ENCODE measurements at regions not wholly inside any gene's neighbourhood (a gene's known extent, or its start where the extent isn't known, plus 50 kb on each side); places are given as distances from the start of the nearest gene placed in this dataset.

DNA sequence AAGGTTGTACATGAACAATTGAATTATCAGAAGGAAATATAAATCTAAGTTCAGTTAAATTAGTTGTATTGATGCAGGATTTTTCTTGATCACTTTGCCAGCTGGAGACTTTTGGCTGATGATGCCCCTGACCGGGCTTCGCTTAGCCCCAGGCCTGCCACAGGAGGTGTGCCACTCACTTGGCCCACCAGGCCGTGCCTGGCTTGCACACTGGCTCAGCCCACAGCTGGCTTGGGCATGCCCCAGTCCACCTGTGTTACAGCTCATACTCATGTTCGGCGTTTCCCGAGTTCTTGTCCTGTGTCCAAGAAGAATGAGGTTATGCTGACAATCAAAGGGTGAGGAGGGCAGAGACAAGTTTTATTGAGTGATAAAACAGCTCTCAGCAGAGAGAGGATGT, 773.9 kb upstream of the FANCL start:
- no peaks in the 10 kb centered on the region for H3K79me2 ChIP-seq (ENCODE audit: insufficient read depth)
- H3K9ac ChIP-seq, result no peak overlapping the region
- in situ Hi-C loops (cut with MboI), result no loop called here
- no peaks in the 10 kb centered on the region for H3K9me3 ChIP-seq (ENCODE audit: low read depth)
- WGBS, 2 experiments (ENCODE audit: low coverage in 1 of 2, low lambda C conversion rate in 2 of 2, missing lambda C conversion rate in 2 of 2), result 72% methylated on average over 6 of the region's 6 CpGs
- peaks cover 5% of the 10 kb centered on the region; the same call in 1 of the 2 replicates for H3K27me3 ChIP-seq (replicated peaks; ENCODE audit: insufficient read depth)
- TF ChIP-seq EZH2 (IDR thresholded peaks at IDR 0.05; ENCODE audit: insufficient read depth, poor library complexity, severe bottlenecking) (no peak), EZH2phosphoT487 (IDR thresholded peaks at IDR 0.05; ENCODE audit: insufficient read depth, low read depth) (no peak)
- DNase-seq, result no peak
- H3K36me3 ChIP-seq (ENCODE audit: low read depth), result no peaks in the 10 kb centered on the region
- H3K4me1 ChIP-seq (ENCODE audit: insufficient read depth), result no peaks in the 10 kb centered on the region
- no peak overlapping the region for H2AFZ ChIP-seq
- H3K9me2 ChIP-seq (ENCODE audit: insufficient read depth), result no peaks in the 10 kb centered on the region
- H3F3A ChIP-seq (ENCODE audit: insufficient read depth), result no peaks in the 10 kb centered on the region
- no peak overlapping the region for H3K27ac ChIP-seq
- H3K4me2 ChIP-seq (ENCODE audit: unreplicated experiment), result no peak overlapping the region
- no peaks in the 10 kb centered on the region for H4K20me1 ChIP-seq (ENCODE audit: insufficient read depth)
- H3K4me3 ChIP-seq, result no peak overlapping the region

DNA sequence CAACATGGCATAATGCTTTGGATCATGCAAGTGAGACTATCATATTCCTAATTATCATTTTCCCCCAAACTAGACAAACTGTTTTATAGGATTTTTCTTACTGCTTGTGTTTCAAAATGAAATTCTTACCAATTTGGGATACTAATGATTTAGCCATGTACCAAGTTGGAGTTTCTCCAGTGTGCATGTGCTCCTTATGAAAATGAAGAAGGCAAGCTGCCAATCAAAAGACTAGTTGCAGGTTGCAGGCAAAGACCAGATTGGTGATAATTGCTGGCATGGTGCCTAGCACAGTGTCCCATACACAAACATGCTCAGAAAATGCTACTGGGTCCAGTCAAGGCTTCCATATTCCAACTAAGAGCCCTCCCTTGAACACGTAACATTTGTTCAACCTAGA, 771.8 kb upstream of the FANCL start:
- in situ Hi-C loops (cut with MboI), result no loop called here
- no peak for DNase-seq
- Histone ChIP-seq H3K9me2 (ENCODE audit: insufficient read depth) (no peaks in the 10 kb centered on the region), H3K9me3 (ENCODE audit: low read depth) (no peaks in the 10 kb centered on the region), H2AFZ (no peak overlapping the region), H3F3A (ENCODE audit: insufficient read depth) (no peaks in the 10 kb centered on the region), H3K9ac (no peak overlapping the region), H3K36me3 (ENCODE audit: low read depth) (no peaks in the 10 kb centered on the region), H3K27ac (no peak overlapping the region), H3K79me2 (ENCODE audit: insufficient read depth) (no peaks in the 10 kb centered on the region), H3K4me1 (ENCODE audit: insufficient read depth) (no peaks in the 10 kb centered on the region), H3K27me3 (replicated peaks; ENCODE audit: insufficient read depth) (peaks cover 5% of the 10 kb centered on the region; the same call in 1 of the 2 replicates), H3K4me3 (no peak overlapping the region), H3K4me2 (ENCODE audit: unreplicated experiment) (no peak overlapping the region), H4K20me1 (ENCODE audit: insufficient read depth) (no peaks in the 10 kb centered on the region)
- WGBS, 2 experiments (ENCODE audit: low coverage in 1 of 2, low lambda C conversion rate in 2 of 2, missing lambda C conversion rate in 2 of 2), result 68 to 82% methylated on average over 1 of the region's 1 CpG
- TF ChIP-seq EZH2 (IDR thresholded peaks at IDR 0.05; ENCODE audit: insufficient read depth, poor library complexity, severe bottlenecking), result no peak
- no peak for TF ChIP-seq EZH2phosphoT487 (IDR thresholded peaks at IDR 0.05; ENCODE audit: insufficient read depth, low read depth)

- H3K4me1 ChIP-seq (ENCODE audit: insufficient read depth), result no peaks in the 10 kb centered on the region
- H3K27me3 ChIP-seq (replicated peaks; ENCODE audit: insufficient read depth), result peaks cover 5% of the 10 kb centered on the region; the same call in 1 of the 2 replicates
- no peaks in the 10 kb centered on the region for H4K20me1 ChIP-seq (ENCODE audit: insufficient read depth)
- H3F3A ChIP-seq (ENCODE audit: insufficient read depth), result no peaks in the 10 kb centered on the region
- no peak overlapping the region for H3K4me2 ChIP-seq (ENCODE audit: unreplicated experiment)
- H3K36me3 ChIP-seq (ENCODE audit: low read depth), result no peaks in the 10 kb centered on the region
- 34 to 46% methylated on average over 5 of the region's 5 CpGs for WGBS, 2 experiments (ENCODE audit: low coverage in 1 of 2, low lambda C conversion rate in 2 of 2, missing lambda C conversion rate in 2 of 2)
- H2AFZ ChIP-seq, result no peak overlapping the region
- DNase-seq, result no peak
- no peak overlapping the region for H3K27ac ChIP-seq
- no peaks in the 10 kb centered on the region for H3K9me2 ChIP-seq (ENCODE audit: insufficient read depth)
- H3K79me2 ChIP-seq (ENCODE audit: insufficient read depth), result no peaks in the 10 kb centered on the region
- H3K9me3 ChIP-seq (ENCODE audit: low read depth), result no peaks in the 10 kb centered on the region
- H3K9ac ChIP-seq, result no peak overlapping the region
- TF ChIP-seq EZH2phosphoT487 (IDR thresholded peaks at IDR 0.05; ENCODE audit: insufficient read depth, low read depth) (no peak), EZH2 (IDR thresholded peaks at IDR 0.05; ENCODE audit: insufficient read depth, poor library complexity, severe bottlenecking) (no peak)
- in situ Hi-C loops (cut with MboI), result no loop called here
- H3K4me3 ChIP-seq, result no peak overlapping the region
Measured at GRCh38 chr2:59012234-59012633, 771.1 kb upstream of the FANCL start.

DNA sequence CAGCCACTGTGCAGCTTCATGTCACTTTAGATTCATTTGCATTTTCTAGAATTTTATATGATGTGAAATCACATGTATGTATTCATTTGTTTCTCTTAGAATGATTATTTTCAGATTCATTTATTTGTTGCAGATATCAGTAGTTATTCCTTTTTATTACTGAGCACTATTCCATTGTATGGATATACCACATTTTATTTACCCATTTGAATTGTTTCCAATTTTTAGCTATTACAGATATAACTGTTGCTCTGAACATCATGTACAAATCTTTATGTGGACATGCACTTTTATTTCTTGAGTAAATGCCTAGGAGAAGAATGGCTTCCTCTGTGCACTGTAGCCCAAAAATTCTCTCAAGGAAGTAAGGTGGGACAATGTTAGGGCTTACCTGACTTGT, 767.8 kb upstream of the FANCL start:
- Histone ChIP-seq H3K79me2 (ENCODE audit: insufficient read depth) (no peaks in the 10 kb centered on the region), H3K4me3 (no peak overlapping the region), H3K4me1 (ENCODE audit: insufficient read depth) (no peaks in the 10 kb centered on the region), H4K20me1 (ENCODE audit: insufficient read depth) (no peaks in the 10 kb centered on the region), H3K27me3 (replicated peaks; ENCODE audit: insufficient read depth) (peaks cover 3% of the 10 kb centered on the region; the same call in 1 of the 2 replicates), H3F3A (ENCODE audit: insufficient read depth) (no peaks in the 10 kb centered on the region), H3K9me3 (ENCODE audit: low read depth) (no peaks in the 10 kb centered on the region), H3K9me2 (ENCODE audit: insufficient read depth) (no peaks in the 10 kb centered on the region), H3K4me2 (ENCODE audit: unreplicated experiment) (no peak overlapping the region), H3K9ac (no peak overlapping the region), H2AFZ (no peak overlapping the region), H3K27ac (no peak overlapping the region), H3K36me3 (ENCODE audit: low read depth) (no peaks in the 10 kb centered on the region)
- no peak for DNase-seq
- no peak for TF ChIP-seq EZH2 (IDR thresholded peaks at IDR 0.05; ENCODE audit: insufficient read depth, poor library complexity, severe bottlenecking)
- no peak for TF ChIP-seq EZH2phosphoT487 (IDR thresholded peaks at IDR 0.05; ENCODE audit: insufficient read depth, low read depth)
- in situ Hi-C loops (cut with MboI), result no loop called here

Data from GM23248 (cell line).